ACC112 (cell line): ENCODE measurements at regions not wholly inside any gene's neighbourhood (a gene's known extent, or its start where the extent isn't known, plus 50 kb on each side); places are given as distances from the start of the nearest gene placed in this dataset.

Source experiments
- H2AFZ ChIP-seq: fragments of 200-600 bp; sonication (generic); one replicate; pipeline ENCODE4 v1.6.0; 2017; ENCODE audit warnings: antibody characterized with exemption, low read length; ENCODE audit not compliant: unreplicated experiment
- H3K27ac ChIP-seq: fragments of 200-600 bp; sonication (generic); 2 replicates; pipeline ENCODE4 v1.5.1; 2014; ENCODE audit warnings: low read depth, mild to moderate bottlenecking, antibody characterized with exemption, low read length, moderate library complexity
- H3K27me3 ChIP-seq: fragments of 200-600 bp; sonication (generic); 2 replicates; pipeline ENCODE4 v1.6.1; 2014; ENCODE audit warnings: mild to moderate bottlenecking, antibody characterized with exemption, low read length, moderate library complexity, mixed read lengths; ENCODE audit not compliant: insufficient read depth
- H3K36me3 ChIP-seq: fragments of 200-600 bp; sonication (generic); 2 replicates; pipeline ENCODE4 v1.6.1; 2016; ENCODE audit warnings: mild to moderate bottlenecking, antibody characterized with exemption, low read length, moderate library complexity, mixed read lengths; ENCODE audit not compliant: insufficient read depth
- H3K4me1 ChIP-seq: fragments of 200-600 bp; sonication (generic); one replicate; pipeline ENCODE4 v1.6.1; 2016; ENCODE audit warnings: low read length, mixed read lengths; ENCODE audit not compliant: insufficient read depth, unreplicated experiment, control insufficient read depth
- H3K4me3 ChIP-seq: fragments of 200-600 bp; sonication (generic); 2 replicates; pipeline ENCODE4 v1.5.1; 2014; ENCODE audit warnings: mild to moderate bottlenecking, low read depth, low read length
- H3K79me2 ChIP-seq: fragments of 200-600 bp; sonication (generic); one replicate; pipeline ENCODE4 v1.6.0; 2016; ENCODE audit warnings: low read length; ENCODE audit not compliant: control insufficient read depth, unreplicated experiment, insufficient read depth

GRCh38 chr11:71076525-71077304 is 175.7 kb downstream of the SHANK2 start:
- no peaks in the 10 kb centered on the region for H3K79me2 ChIP-seq
- no peaks in the 10 kb centered on the region for H3K27me3 ChIP-seq
- no peaks in the 10 kb centered on the region for H3K4me1 ChIP-seq
- no peaks in the 10 kb centered on the region for H3K36me3 ChIP-seq
- H3K27ac ChIP-seq, result no peak overlapping the region
- no peak overlapping the region for H3K4me3 ChIP-seq
- H2AFZ ChIP-seq, result no peak overlapping the region

- Histone ChIP-seq H3K27me3 (no peaks in the 10 kb centered on the region), H3K4me3 (no peak overlapping the region), H3K27ac (no peak overlapping the region), H3K36me3 (no peaks in the 10 kb centered on the region), H3K79me2 (no peaks in the 10 kb centered on the region), H2AFZ (no peak overlapping the region), H3K4me1 (no peaks in the 10 kb centered on the region)
Observed at GRCh38 chr11:71075871-71076420, 176.4 kb downstream of the SHANK2 start.

- Histone ChIP-seq H3K27ac (no peak overlapping the region), H3K27me3 (no peaks in the 10 kb centered on the region), H2AFZ (no peak overlapping the region), H3K4me1 (no peaks in the 10 kb centered on the region), H3K36me3 (no peaks in the 10 kb centered on the region), H3K79me2 (no peaks in the 10 kb centered on the region), H3K4me3 (no peak overlapping the region)
Observed at GRCh38 chr11:71075116-71075720, 177.2 kb downstream of the SHANK2 start.

DNA sequence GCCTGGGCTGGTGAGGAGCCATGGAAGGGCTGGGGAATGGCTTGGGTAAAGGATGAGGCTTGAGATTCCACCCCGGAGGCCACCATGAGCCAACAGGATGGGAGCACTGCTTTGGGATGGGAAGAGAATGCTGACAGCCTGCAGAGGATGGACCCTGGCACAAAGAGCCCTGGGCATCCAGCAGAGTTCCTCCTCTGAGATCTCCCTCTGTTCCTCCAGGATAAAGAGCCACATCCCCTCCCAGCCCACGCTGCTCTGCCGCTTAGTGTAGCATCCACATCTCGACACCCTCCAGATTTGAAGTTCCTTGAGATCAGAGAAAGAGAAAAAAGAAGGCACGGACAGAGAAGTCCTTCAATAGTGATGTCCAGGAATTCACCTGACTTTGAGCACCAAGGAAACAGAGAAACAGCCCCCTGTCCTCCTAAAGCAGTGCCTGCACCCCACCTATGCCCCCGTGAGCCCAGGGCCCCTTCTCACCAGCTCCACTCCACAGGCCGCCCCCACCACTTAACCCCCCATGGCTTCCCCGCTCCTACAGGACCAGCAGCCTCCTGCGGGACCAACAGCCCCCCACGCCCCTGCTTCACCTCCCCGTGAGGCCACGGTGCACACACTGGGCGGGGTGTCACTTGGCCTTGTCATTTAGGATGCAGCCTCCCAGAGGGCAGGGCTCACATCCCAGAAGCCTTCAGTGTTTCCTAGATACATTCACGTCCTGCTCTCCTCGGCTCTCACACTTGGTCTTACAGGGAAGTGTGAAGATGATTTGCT is 180.5 kb downstream of the SHANK2 start:
- Histone ChIP-seq H3K27ac (no peak overlapping the region), H3K36me3 (no peaks in the 10 kb centered on the region), H3K4me3 (no peak overlapping the region), H2AFZ (no peak overlapping the region), H3K4me1 (no peaks in the 10 kb centered on the region), H3K27me3 (no peaks in the 10 kb centered on the region), H3K79me2 (no peaks in the 10 kb centered on the region)

- Histone ChIP-seq H3K4me3 (no peak overlapping the region), H3K27ac (no peak overlapping the region), H3K27me3 (no peaks in the 10 kb centered on the region), H3K36me3 (no peaks in the 10 kb centered on the region), H3K4me1 (no peaks in the 10 kb centered on the region), H2AFZ (no peak overlapping the region), H3K79me2 (no peaks in the 10 kb centered on the region)
Observed at GRCh38 chr11:71070490-71071453, 181.6 kb downstream of the SHANK2 start.

DNA sequence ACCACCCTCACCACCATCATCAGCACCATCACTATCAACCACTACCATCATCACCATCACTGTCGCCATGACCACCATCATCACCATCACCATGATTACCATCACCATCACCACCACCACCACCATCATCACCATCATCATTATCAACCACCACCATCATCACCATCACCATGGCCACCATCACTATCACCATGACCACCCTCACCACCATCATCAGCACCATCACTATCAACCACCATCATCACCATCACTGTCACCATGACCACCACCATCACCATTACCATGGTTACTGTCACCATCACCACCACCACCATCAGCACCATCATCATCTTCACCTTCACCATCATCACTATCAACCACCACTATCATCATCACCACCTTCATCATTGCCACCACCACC is 183.4 kb downstream of the SHANK2 start:
- H3K4me1 ChIP-seq, result no peaks in the 10 kb centered on the region
- H3K27me3 ChIP-seq, result no peaks in the 10 kb centered on the region

GRCh38 chr11:71067753-71068152 is 184.6 kb downstream of the SHANK2 start:
- Histone ChIP-seq H3K27me3 (no peaks in the 10 kb centered on the region), H2AFZ (no peak overlapping the region), H3K4me1 (no peaks in the 10 kb centered on the region), H3K79me2 (no peaks in the 10 kb centered on the region), H3K27ac (no peak overlapping the region), H3K36me3 (no peaks in the 10 kb centered on the region), H3K4me3 (no peak overlapping the region)

More for the DNA sequence above, 183.4 kb downstream of the SHANK2 start:
- no peak overlapping the region for H3K27ac ChIP-seq
- no peak overlapping the region for H2AFZ ChIP-seq
- no peaks in the 10 kb centered on the region for H3K36me3 ChIP-seq
- no peaks in the 10 kb centered on the region for H3K79me2 ChIP-seq
- no peak overlapping the region for H3K4me3 ChIP-seq

DNA sequence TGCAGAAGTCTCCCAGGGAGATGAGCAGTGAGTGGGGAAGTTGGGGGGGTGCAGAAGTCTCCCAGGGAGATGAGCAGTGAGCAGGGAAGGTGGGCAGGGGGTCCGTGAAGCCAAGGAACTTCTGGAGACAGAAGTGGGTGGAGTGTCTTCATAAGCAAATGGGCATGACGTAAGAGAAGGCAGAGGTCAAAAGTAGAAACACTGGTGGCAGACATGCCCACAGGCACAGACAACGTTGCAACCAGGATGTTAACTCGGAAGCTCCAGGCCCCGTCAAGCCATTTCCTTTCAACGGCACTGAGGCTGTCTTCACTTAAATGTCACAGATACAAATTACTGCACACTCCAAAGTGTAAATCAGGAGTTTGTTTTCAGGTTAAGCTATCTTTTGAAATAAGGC is 186.1 kb downstream of the SHANK2 start:
- no peak overlapping the region for H2AFZ ChIP-seq
- H3K27me3 ChIP-seq, result no peaks in the 10 kb centered on the region
- no peaks in the 10 kb centered on the region for H3K79me2 ChIP-seq
- H3K27ac ChIP-seq, result no peak overlapping the region
- no peak overlapping the region for H3K4me3 ChIP-seq
- H3K36me3 ChIP-seq, result no peaks in the 10 kb centered on the region
- H3K4me1 ChIP-seq, result no peaks in the 10 kb centered on the region

DNA sequence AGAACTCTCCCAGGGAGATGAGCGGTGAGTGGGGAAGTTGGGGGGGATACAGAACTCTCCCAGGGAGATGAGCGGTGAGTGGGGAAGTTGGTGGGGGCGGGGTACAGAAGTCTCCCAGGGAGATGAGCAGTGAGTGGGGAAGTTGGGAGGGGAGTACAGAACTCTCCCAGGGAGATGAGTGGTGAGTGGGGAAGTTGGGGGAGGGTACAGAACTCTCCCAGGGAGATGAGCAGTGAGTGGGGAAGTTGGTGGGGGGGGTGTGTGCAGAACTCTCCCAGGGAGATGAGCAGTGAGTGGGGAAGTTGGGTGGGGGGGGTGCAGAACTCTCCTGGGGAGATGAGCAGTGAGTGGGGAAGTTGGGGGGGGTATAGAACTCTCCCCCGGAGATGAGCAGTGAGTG is 186.5 kb downstream of the SHANK2 start:
- Histone ChIP-seq H3K36me3 (no peaks in the 10 kb centered on the region), H3K79me2 (no peaks in the 10 kb centered on the region), H3K27me3 (no peaks in the 10 kb centered on the region), H3K27ac (no peak overlapping the region), H3K4me1 (no peaks in the 10 kb centered on the region), H2AFZ (no peak overlapping the region), H3K4me3 (no peak overlapping the region)
